Effector memory CD8-positive, alpha-beta T cell (primary cell): ENCODE measurements at regions not wholly inside any gene's neighbourhood (a gene's known extent, or its start where the extent isn't known, plus 50 kb on each side); places are given as distances from the start of the nearest gene placed in this dataset.

Experiments
- ATAC-seq: fragments of 150-1000 bp; cut with Tn5 transposase; replicated peaks from 2 replicates; pipeline ENCODE4 v1.10.0; 2021; ENCODE audit warnings: mild to moderate bottlenecking, moderate library complexity
- DNase-seq, 3 experiments: peaks; one replicate each; pipeline ENCODE4 v3.0.0; 2021
- H3K27ac Mint-ChIP-seq, 2 donors: one replicate each; pipeline ENCODE4 v1.8.0; 2022; ENCODE audit warnings: mild to moderate bottlenecking in 2 of 2, mixed read lengths in 2 of 2, moderate library complexity in 2 of 2
- H3K27me3 Mint-ChIP-seq, 2 donors: one replicate each; pipeline ENCODE4 v1.8.0; 2022; ENCODE audit warnings: mixed read lengths in 2 of 2
- H3K36me3 Mint-ChIP-seq: one replicate; pipeline ENCODE4 v1.8.0; 2022; ENCODE audit warnings: mild to moderate bottlenecking, moderate library complexity, mixed read lengths; ENCODE audit not compliant: insufficient read depth
- H3K4me1 Mint-ChIP-seq, 2 donors: one replicate each; pipeline ENCODE4 v1.8.0; 2022; ENCODE audit warnings: low read depth in 2 of 2, mixed read lengths in 2 of 2
- H3K4me3 Mint-ChIP-seq, 2 donors: one replicate each; pipeline ENCODE4 v1.8.0; 2022; ENCODE audit warnings: mild to moderate bottlenecking in 2 of 2, mixed read lengths in 2 of 2, moderate library complexity in 2 of 2
- H3K9me3 Mint-ChIP-seq, 2 donors: one replicate each; pipeline ENCODE4 v1.8.0; 2022; ENCODE audit warnings: mixed read lengths in 2 of 2

DNA sequence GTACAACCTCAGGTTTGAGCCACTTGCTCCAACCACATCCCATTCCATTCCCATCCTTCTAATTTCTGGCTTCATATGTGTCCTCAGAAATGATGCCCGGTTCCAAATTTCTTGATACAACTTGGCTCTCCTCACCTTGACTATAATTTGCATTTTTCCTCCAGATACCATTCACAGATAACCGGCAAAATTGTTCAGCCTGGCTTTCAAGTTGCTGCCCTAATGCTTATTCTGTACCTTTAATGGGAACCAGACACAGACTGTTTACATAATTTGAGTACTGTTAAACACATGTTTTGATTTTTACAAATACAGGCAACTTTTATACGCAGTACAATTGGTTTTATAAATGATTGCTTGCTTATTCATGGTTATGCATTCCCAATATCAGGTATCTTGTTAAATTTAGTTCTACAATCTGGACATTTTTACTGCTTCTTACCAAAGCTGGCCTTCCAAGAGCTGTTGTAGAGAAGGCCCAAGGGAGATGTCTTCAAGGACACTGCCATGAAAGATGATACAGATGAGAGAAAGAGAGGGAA lies 649.5 kb upstream of the CAMK1G start:
- peaks cover 0 to 6% of the 10 kb centered on the region in 2 donors for H3K27me3 Mint-ChIP-seq
- ATAC-seq, result no peak
- DNase-seq, result no peak

DNA sequence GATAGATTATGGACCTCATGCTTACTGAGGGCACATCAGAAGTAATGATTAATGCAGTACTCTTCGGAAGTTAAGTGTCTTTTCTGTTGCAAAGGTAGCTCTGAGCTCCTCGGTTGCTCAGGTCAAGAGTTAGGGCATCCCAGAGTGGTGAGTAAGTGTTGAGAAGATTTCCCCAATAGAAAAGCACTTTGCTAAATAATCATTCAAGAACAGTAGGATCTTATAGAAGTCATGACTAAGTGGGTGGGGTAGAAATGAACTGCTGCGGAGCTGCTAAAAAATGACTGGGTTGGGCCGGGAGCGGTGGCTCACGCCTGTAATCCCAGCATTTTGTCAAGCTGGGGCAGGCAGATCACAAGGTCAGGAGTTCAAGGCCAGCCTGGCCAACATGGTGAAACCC lies 648.6 kb upstream of the CAMK1G start:
- DNase-seq (no peak), ATAC-seq (no peak)
- Mint-ChIP-seq H3K27ac (no peak overlapping the region), H3K36me3 (no peaks in the 10 kb centered on the region), H3K4me3 (no peak overlapping the region), H3K4me1 (no peaks in the 10 kb centered on the region), H3K27me3 (peaks cover 0 to 6% of the 10 kb centered on the region in 2 donors), H3K9me3 (peaks cover 5 to 10% of the 10 kb centered on the region in 2 donors)

More for the DNA sequence above, 649.5 kb upstream of the CAMK1G start:
- no peak overlapping the region for H3K4me3 Mint-ChIP-seq
- no peaks in the 10 kb centered on the region for H3K4me1 Mint-ChIP-seq
- no peak overlapping the region for H3K27ac Mint-ChIP-seq
- H3K36me3 Mint-ChIP-seq, result no peaks in the 10 kb centered on the region
- H3K9me3 Mint-ChIP-seq, result peaks cover 5% of the 10 kb centered on the region in 2 donors

DNA sequence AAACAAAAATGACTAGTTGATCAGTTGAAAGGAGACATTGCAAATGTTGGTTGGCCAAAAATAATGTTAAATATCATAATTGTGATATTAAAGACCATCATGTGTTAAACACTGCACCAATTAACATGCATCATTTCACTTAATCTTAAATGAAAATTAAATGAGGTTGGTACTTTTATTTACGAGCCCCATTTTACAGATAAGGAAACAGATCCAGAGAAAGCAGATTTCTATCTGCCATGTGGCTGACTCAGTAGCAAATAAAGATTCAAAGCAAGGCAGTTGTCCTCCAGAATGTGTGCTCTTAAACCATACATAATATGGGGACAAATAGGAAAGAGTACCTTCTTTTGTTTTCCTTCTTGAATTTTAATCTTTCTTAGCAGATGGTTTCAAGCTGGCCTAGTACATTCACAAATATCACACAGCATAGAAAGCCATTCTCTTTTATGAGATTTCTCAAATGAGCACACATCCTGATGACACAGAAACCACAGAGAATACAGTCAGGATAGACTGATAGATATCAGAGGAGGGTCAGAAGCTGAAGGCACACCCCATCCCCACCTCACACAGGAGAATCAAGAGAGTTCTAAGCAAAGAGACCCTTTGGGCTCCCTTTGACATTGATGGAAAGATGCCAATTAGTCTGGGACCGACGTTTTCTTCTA lies 647.9 kb upstream of the CAMK1G start:
- no peak overlapping the region for H3K27ac Mint-ChIP-seq
- no peak for DNase-seq
- H3K27me3 Mint-ChIP-seq, result peaks cover 0 to 6% of the 10 kb centered on the region in 2 donors
- peaks cover 5 to 11% of the 10 kb centered on the region in 2 donors for H3K9me3 Mint-ChIP-seq
- no peak for ATAC-seq
- H3K4me1 Mint-ChIP-seq, result no peaks in the 10 kb centered on the region
- no peaks in the 10 kb centered on the region for H3K36me3 Mint-ChIP-seq
- H3K4me3 Mint-ChIP-seq, result no peak overlapping the region

DNA sequence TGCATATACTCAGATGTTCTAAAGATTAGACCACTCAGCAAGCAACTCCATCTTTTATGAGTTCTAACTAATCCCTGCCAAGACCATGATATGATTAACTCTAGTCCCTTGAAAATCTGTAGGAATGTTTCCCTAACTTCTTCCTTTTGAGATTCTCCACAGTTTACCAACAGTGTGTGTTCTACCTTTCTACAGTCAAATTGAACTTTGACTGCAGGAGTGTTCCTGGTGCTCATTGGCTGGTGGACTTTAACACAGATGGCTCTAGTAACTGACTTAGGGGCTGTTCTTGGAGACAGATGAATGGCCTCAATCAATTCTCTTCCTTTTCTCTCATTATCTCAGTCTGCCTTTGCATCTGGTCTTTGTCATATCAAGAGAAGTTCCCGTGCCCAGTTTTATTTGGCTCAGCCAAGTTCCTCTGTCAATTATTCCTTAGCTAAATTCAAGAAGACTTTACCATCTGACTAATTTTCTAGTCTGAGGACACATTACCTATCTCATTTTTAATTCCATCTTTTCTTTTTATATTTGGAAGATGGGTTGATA lies 643.9 kb upstream of the CAMK1G start:
- Mint-ChIP-seq H3K27me3 (peaks cover 0 to 6% of the 10 kb centered on the region in 2 donors), H3K4me3 (no peak overlapping the region), H3K36me3 (no peaks in the 10 kb centered on the region), H3K9me3 (peaks cover 2 to 11% of the 10 kb centered on the region in 2 donors), H3K27ac (no peak overlapping the region), H3K4me1 (no peaks in the 10 kb centered on the region)
- DNase-seq (no peak), ATAC-seq (no peak)

DNA sequence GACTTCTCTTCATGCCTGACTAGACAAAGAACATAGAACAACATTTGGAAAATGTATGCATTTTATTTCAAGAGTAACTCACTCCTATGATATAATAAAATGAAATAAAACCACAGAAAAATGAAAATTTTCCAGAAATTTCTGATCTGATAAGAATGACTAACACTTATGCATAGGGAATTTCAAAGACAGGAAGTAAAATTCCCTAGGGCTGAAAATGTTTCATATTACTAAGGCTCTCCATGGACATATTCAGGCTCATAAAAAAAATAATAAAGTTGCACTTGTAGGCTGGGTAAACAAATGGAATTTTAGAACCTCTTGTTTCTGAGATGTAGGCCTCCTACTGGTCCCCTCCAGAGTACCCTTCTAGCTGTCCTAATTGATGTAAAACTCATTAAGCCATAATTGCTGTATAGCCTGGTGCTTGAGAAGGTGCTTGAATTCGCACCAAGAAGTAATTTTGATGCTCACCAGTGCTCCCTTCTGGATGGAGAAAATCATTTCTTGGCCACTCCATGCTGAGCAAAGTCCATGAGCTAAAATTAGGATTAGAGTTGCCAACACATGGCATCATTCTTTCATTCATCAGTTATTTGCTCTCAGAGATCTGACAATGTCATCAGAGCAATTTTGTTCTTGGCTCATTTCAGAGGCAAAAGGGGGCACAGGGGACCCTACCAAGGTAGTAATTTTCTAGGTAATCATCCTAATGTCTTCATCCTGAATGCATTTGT lies 641.0 kb upstream of the CAMK1G start:
- no peak for ATAC-seq
- Mint-ChIP-seq H3K27ac (no peak overlapping the region), H3K4me1 (no peaks in the 10 kb centered on the region), H3K27me3 (peaks cover 0 to 14% of the 10 kb centered on the region in 2 donors), H3K9me3 (peaks cover 2 to 11% of the 10 kb centered on the region in 2 donors), H3K4me3 (no peak overlapping the region), H3K36me3 (no peaks in the 10 kb centered on the region)
- DNase-seq, result no peak

DNA sequence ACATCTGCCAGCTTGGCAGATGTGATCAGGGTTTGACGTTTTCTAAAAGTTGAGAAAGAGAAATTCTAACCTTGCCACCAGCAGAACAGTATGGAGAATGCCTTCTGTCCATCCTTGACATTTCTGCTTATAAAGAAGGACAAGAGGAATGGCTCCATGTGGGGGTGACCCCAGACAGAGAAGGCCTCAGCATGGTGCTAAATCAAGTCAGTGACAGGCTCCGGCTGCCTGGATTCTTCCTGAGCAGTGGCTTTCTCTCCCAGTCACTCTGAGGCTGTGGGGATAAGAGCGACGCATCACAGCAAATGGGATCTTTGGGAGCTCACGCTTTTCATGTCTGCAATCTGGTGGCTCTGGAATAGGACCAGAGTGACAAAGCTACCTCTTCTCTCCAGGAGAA lies 640.2 kb upstream of the CAMK1G start:
- Mint-ChIP-seq H3K27me3 (peaks cover 0 to 14% of the 10 kb centered on the region in 2 donors), H3K36me3 (no peaks in the 10 kb centered on the region), H3K27ac (no peak overlapping the region), H3K4me1 (no peaks in the 10 kb centered on the region), H3K4me3 (no peak overlapping the region), H3K9me3 (peaks cover under 1 to 7% of the 10 kb centered on the region in 2 donors)
- no peak for ATAC-seq
- no peak for DNase-seq

DNA sequence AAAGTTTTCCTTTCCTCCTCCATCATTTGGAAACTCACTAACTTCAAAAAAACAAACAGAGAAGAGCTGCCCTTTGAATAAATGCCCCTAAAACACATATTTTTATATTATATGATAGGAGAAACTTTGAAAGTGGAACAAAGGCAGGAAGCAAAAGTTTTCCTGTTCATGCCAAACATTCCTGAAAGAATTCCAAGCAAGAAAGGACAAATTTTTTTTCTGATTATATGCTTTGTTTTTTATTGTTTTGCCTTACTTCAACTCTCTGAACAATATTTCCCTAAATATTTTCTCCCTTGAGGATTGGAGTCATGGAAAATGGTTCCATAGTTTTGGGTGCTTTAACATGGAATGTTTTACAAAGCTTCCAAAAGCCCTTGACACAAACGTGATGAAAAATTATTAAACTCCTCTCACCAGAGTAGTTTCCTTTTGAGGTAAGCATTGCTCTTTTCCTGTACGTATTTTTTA lies 638.5 kb upstream of the CAMK1G start:
- Mint-ChIP-seq H3K36me3 (no peaks in the 10 kb centered on the region), H3K27ac (no peak overlapping the region), H3K9me3 (peaks cover 0 to under 1% of the 10 kb centered on the region in 2 donors), H3K27me3 (peaks cover 0 to 14% of the 10 kb centered on the region in 2 donors), H3K4me1 (no peaks in the 10 kb centered on the region), H3K4me3 (no peak overlapping the region)
- ATAC-seq, result no peak
- no peak for DNase-seq

DNA sequence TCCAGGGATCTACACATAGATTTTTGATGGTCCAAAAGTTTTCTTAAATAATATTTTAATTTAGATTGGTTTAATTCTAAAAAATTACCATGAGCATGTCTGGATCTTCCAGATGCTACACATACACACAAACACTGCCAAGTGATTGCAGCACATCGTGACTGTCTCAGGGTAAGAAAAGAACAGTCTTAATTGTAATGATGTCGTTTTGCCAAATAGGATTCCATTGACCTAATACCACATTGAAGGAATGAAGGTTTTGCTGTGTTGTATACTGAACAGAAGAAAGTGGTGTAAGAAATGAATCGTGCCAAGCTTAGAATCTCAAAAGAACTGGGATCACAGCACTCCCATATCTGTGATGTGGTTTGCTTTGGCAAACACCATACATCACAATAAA lies 633.3 kb upstream of the CAMK1G start:
- no peak overlapping the region for H3K4me3 Mint-ChIP-seq
- DNase-seq (no peak), ATAC-seq (no peak)
- peaks cover 0 to 1% of the 10 kb centered on the region in 2 donors for H3K9me3 Mint-ChIP-seq
- no peaks in the 10 kb centered on the region for H3K4me1 Mint-ChIP-seq
- no peak overlapping the region for H3K27ac Mint-ChIP-seq
- H3K36me3 Mint-ChIP-seq, result no peaks in the 10 kb centered on the region
- peaks cover 0 to 7% of the 10 kb centered on the region in 2 donors for H3K27me3 Mint-ChIP-seq

DNA sequence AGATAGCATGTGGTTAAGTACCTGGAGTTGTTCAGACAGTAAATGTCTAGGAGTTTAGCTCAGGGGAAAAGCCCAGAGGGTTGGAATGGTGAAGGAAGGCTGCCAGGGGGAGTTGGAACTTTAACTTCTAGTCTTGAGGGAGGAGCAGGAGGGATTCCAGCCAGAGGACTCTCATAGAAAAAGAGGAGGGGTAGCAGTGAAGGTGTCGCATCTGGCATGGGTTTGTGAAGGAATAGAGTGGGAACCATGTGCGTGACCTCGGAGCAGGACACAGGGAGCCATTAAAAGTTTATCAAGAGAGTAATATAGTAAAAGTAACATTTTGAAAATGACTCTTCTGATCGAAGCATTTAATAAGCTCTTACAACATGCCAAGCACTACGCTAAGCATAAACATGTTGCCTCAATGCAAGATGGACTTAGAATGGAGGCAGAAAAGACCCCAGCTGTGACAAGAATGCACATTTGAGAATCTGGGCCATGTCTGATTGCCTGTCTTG lies 632.4 kb upstream of the CAMK1G start:
- ATAC-seq, result no peak
- H3K9me3 Mint-ChIP-seq, result peaks cover 0 to 4% of the 10 kb centered on the region in 2 donors
- peaks cover 0 to 7% of the 10 kb centered on the region in 2 donors for H3K27me3 Mint-ChIP-seq
- DNase-seq, result no peak
- no peak overlapping the region for H3K27ac Mint-ChIP-seq
- H3K4me3 Mint-ChIP-seq, result no peak overlapping the region
- H3K4me1 Mint-ChIP-seq, result no peaks in the 10 kb centered on the region
- H3K36me3 Mint-ChIP-seq, result no peaks in the 10 kb centered on the region

DNA sequence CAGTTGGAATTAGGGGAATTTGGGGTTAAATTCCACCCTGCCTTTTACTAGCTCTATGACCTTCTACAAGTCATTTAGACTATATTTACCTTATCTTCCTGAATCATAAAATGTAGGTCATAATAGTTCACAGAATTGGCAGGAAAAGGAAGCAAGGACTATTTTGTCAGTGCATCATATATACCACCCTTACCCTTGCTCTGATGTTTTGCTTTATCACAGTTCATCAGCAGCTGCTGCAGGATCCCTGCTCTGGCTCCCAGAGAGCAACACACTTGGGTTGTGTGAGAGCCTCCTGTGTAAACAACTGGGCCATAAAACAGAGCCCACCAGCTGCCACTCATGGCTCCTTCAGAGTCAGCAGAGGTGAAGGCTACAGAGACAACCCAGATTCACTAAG lies 631.6 kb upstream of the CAMK1G start:
- DNase-seq, result no peak
- peaks cover 0 to 4% of the 10 kb centered on the region in 2 donors for H3K27me3 Mint-ChIP-seq
- peaks cover 0 to 9% of the 10 kb centered on the region in 2 donors for H3K9me3 Mint-ChIP-seq
- no peak overlapping the region for H3K27ac Mint-ChIP-seq
- H3K4me1 Mint-ChIP-seq, result no peaks in the 10 kb centered on the region
- no peak for ATAC-seq
- H3K4me3 Mint-ChIP-seq, result no peak overlapping the region
- H3K36me3 Mint-ChIP-seq, result no peaks in the 10 kb centered on the region

DNA sequence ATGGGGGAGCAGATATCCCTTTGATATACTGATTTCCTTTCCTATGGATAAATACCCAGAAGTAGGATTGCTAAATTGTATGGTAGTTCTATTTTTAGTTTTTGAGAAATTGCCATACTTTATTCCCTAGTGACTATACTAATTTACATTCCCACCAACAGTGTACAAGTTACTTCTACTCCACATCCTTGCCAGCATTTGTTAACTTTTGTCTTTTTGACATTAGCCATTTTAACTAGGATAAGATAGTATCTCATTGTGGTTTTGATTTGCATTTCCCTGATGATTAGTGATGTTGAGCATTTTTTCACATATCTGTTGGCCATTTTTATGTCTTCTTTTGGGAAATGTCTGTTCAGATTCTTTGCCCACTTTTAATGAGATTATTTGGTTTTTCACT lies 620.6 kb upstream of the CAMK1G start:
- Mint-ChIP-seq H3K27ac (no peak overlapping the region), H3K36me3 (no peaks in the 10 kb centered on the region), H3K27me3 (no peaks in the 10 kb centered on the region), H3K9me3 (peaks cover 2 to 7% of the 10 kb centered on the region in 2 donors), H3K4me1 (peaks cover 0 to 1% of the 10 kb centered on the region in 2 donors), H3K4me3 (no peak overlapping the region)
- ATAC-seq (no peak), DNase-seq (no peak)

DNA sequence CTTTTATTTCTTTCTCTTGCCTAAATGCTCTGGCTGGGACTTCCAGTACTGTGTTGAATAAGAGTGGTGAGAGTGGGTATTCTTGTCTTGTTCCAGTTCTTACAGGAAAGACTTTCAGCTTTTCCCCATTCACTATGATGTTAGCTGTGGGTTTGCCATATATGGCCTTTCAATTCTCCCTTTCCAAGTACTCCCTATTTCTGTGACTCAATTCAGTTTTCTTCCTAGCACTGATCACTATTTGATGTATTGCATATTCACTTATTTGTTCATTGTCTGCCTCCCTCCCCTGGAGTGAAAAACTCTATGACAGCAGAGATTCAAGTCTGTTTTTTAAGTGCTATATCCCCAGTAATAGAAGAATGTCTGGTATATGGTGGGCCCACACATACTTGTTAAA lies 618.2 kb upstream of the CAMK1G start:
- peaks cover 7 to 11% of the 10 kb centered on the region in 2 donors for H3K27me3 Mint-ChIP-seq
- ATAC-seq, result no peak
- peaks cover 0 to 2% of the 10 kb centered on the region in 2 donors for H3K9me3 Mint-ChIP-seq
- H3K4me1 Mint-ChIP-seq, result peaks cover 0 to 1% of the 10 kb centered on the region in 2 donors
- no peak overlapping the region for H3K27ac Mint-ChIP-seq
- no peaks in the 10 kb centered on the region for H3K36me3 Mint-ChIP-seq
- no peak for DNase-seq
- H3K4me3 Mint-ChIP-seq, result no peak overlapping the region

DNA sequence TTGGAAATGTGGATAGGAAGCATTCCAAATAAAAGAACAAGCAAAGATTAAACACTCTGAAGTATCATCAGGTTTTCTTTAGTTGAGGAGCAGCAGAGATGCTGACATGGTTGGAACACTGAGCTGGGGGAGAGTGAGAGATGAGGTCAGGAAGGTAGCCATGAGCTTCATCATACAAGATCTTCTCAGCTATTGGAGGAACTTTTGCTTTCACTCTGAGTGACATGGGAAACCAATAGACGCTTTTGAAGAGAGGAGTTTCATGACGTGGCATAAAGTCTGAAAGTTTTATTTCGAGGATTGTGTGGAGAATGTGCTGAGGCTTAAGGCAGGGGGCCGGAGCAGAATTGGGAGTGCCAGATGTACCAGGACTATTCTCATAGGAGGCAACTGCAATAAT lies 616.2 kb upstream of the CAMK1G start:
- Mint-ChIP-seq H3K4me3 (no peak overlapping the region), H3K36me3 (no peaks in the 10 kb centered on the region), H3K9me3 (peaks cover 0 to 2% of the 10 kb centered on the region in 2 donors), H3K4me1 (peaks cover 0 to 1% of the 10 kb centered on the region in 2 donors), H3K27me3 (peaks cover 11% of the 10 kb centered on the region in 2 donors), H3K27ac (no peak overlapping the region)
- DNase-seq (no peak), ATAC-seq (no peak)
